Psoas muscle (tissue), 7 donors: ENCODE measurements at regions not wholly inside any gene's neighbourhood (a gene's known extent, or its start where the extent isn't known, plus 50 kb on each side); places are given as distances from the start of the nearest gene placed in this dataset.

Experiments
- ATAC-seq, 4 donors: fragments of 200-7000 bp; cut with Tn5 transposase; one replicate each; pipeline ENCODE4 v1.9.1; 2020; ENCODE audit warnings: moderate library complexity in 3 of 4, mild to moderate bottlenecking in 2 of 4
- DNase-seq, 2 donors: peaks; one replicate each; pipeline ENCODE4 v3.0.0-alpha.2; 2020
- H3K27ac ChIP-seq: fragments of 200-600 bp; one replicate; pipeline ENCODE4 v1.8.0; 2022
- H3K27me3 ChIP-seq, 3 donors: fragments of 200-600 bp in 1 of 3; one replicate each; pipeline versions ENCODE4 v1.6.1 to v1.8.0; 2013 to 2022; ENCODE audit warnings: low read length in 2 of 3, mild to moderate bottlenecking in 2 of 3, moderate library complexity in 1 of 3; ENCODE audit not compliant: insufficient read depth in 3 of 3
- H3K36me3 ChIP-seq, 2 donors: fragments of 200-600 bp in 1 of 2; one replicate each; pipeline versions ENCODE4 v1.6.1 to v1.8.0; 2013 to 2022; ENCODE audit warnings: low read depth in 1 of 2, mild to moderate bottlenecking in 1 of 2, moderate library complexity in 1 of 2; ENCODE audit not compliant: insufficient read depth in 1 of 2
- H3K4me1 ChIP-seq: fragments of 200-600 bp; one replicate; pipeline ENCODE4 v1.8.0; 2022
- H3K4me3 ChIP-seq: fragments of 200-600 bp; one replicate; pipeline ENCODE4 v1.8.0; 2022; ENCODE audit warnings: mild to moderate bottlenecking
- H3K9me3 ChIP-seq: fragments of 200-600 bp; one replicate; pipeline ENCODE4 v1.8.0; 2022
- CTCF ChIP-seq: fragments of 200-600 bp; IDR thresholded peaks from one replicate; pipeline ENCODE4 v1.8.0; 2022; ENCODE audit warnings: antibody characterized with exemption
- WGBS, 3 donors: extraction: QIAGEN DNeasy Blood & Tissue Kit; methylation state at CpG; one replicate each; pipeline versions ENCODE4 v1.1.6 to v1.1.7; 2013; 5-methylcytosine and 5-hydroxymethylcytosine counted together
- intact Hi-C, 2 donors: fragments of 100-400 bp; cut with DNase I; formaldehyde crosslinking; loops; one replicate each; pipeline versions ENCODE4 v1.11.0 to v1.14.2; 2022
- donor health status: healthy with polysubstance abuse.
- donor health status: DM: no; HTN: no; CAD: no; lungs with moderate emphysema.
- donor health status: Bipolar disorder and iron deficiency.
- donor health status: healthy.
- donor health status: DM: yes; HTN: yes; CAD: no.
- donor health status: DM: no; HTN: no; CAD: no.
- donor health status: DM: yes; HTN: yes; CAD: no.

GRCh38 chr19:31180907-31181306, 168.3 kb downstream of the TSHZ3 start:
- WGBS, 3 donors, result 48 to 84% (median 50%) methylated on average over 2 of the region's 2 CpGs

GRCh38 chr19:31179471-31179852, 169.8 kb downstream of the TSHZ3 start:
- Histone ChIP-seq H3K36me3 (no peaks in the 10 kb centered on the region), H3K4me1 (no peaks in the 10 kb centered on the region), H3K9me3 (no peaks in the 10 kb centered on the region), H3K4me3 (no peak overlapping the region), H3K27ac (no peak overlapping the region), H3K27me3 (no peaks in the 10 kb centered on the region)
- TF ChIP-seq CTCF, result no peak
- DNase-seq (no peak), ATAC-seq (no peak)
- intact Hi-C loops, result no loop called here
- WGBS, 3 donors, result 89 to 98% (median 91%) methylated on average over 1 of the region's 1 CpG

More at GRCh38 chr19:31180907-31181306, 168.3 kb downstream of the TSHZ3 start:
- no peak for TF ChIP-seq CTCF
- DNase-seq, result no peak
- Histone ChIP-seq H3K4me3 (no peak overlapping the region), H3K4me1 (no peaks in the 10 kb centered on the region), H3K9me3 (no peaks in the 10 kb centered on the region), H3K27ac (no peak overlapping the region), H3K36me3 (no peaks in the 10 kb centered on the region), H3K27me3 (no peaks in the 10 kb centered on the region)
- no peak for ATAC-seq
- intact Hi-C loops, result no loop called here

GRCh38 chr19:31178833-31179470, 170.3 kb downstream of the TSHZ3 start:
- no peaks in the 10 kb centered on the region for H3K9me3 ChIP-seq
- no peak for TF ChIP-seq CTCF
- H3K27me3 ChIP-seq, result no peaks in the 10 kb centered on the region
- no peak overlapping the region for H3K4me3 ChIP-seq
- H3K36me3 ChIP-seq, result no peaks in the 10 kb centered on the region
- intact Hi-C loops, result no loop called here
- ATAC-seq (no peak), DNase-seq (no peak)
- WGBS, 3 donors, result 71 to 84% (median 82%) methylated on average over 1 of the region's 1 CpG
- H3K4me1 ChIP-seq, result no peaks in the 10 kb centered on the region
- no peak overlapping the region for H3K27ac ChIP-seq

- intact Hi-C loops, result no loop called here
- no peak for TF ChIP-seq CTCF
- Histone ChIP-seq H3K27me3 (no peaks in the 10 kb centered on the region), H3K9me3 (no peaks in the 10 kb centered on the region), H3K4me3 (no peak overlapping the region), H3K4me1 (no peaks in the 10 kb centered on the region), H3K36me3 (no peaks in the 10 kb centered on the region), H3K27ac (no peak overlapping the region)
- DNase-seq (no peak), ATAC-seq (no peak)
- WGBS, 3 donors, result 23 to 25% (median 23%) methylated on average over 5 of the region's 5 CpGs
These were observed 172.0 kb downstream of the TSHZ3 start for GRCh38 chr19:31177246-31177645.
